Myocyte (in vitro differentiated cells): ENCODE measurements at regions not wholly inside any gene's neighbourhood (a gene's known extent, or its start where the extent isn't known, plus 50 kb on each side); places are given as distances from the start of the nearest gene placed in this dataset.
A peak's percentile ranks its signal among the peaks of the same experiment; 100 is the strongest.

Experiments used
- DNase-seq: peaks from one replicate; pipeline ENCODE4 v3.0.0-alpha.2; 2012; ENCODE audit warnings: low read depth

DNA sequence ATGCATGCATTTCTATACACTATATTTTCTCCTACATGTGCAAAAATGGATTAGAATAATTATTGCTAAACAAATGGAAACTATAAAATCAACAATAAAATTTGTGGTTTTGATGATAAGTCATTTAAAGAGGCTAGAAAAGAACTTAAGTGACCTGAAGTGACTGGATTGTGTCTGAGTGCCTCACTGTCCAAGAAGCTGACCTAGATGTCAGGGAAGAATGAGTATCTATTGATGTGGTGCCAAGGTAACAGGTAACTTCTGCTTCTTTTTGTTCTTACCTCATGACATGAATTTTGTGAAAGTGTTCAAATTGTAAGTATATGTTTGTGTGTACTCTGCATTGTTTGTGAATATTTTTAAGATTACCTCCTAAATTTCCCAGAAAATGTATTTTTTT lies 1623.9 kb upstream of the ACVR2A start:
- no peak for DNase-seq

DNA sequence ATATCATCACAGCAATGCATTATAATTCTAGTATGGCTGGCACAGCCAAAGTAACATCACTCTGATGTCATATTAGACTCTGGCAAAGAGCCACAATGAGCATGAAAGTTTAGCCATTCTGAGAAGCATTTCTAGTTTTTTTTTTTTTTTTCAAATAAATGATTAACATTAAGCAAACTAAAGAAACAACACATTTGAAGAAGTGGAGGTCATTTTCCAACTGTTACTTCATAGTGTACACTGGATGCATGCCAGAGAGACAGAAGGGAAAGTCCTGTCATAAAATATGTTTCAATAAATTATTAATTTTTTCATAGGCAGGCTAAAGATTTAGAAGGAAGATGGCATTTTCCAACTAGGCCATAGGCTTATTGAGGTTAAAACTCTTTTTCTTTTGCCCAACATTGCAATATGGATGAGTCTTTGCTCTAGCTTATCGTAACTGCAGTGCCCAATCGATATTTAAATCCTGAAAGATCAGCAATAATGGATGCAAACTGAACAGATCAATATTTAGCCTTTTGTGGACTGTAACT lies 1630.4 kb upstream of the ACVR2A start:
- DNase-seq = peak; percentile 8

DNA sequence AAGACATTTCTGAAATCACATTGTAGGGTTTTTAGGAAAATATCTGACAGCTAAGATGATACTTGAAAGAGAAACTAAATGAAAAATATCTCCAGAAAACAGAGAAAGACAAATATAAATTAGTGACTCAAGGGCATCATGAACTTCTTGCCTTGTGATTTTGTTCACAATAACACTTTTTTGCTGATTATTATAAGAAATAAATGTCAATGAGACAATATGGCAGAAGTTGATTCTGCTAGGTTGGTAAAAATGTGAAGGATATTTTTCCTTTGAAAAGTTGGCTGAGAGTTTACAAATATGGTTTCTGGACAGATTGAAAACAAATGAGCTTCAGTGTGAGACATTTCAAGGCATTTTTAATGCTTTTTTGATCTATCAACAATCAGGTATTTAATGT lies 1631.2 kb upstream of the ACVR2A start:
- no peak for DNase-seq

DNA sequence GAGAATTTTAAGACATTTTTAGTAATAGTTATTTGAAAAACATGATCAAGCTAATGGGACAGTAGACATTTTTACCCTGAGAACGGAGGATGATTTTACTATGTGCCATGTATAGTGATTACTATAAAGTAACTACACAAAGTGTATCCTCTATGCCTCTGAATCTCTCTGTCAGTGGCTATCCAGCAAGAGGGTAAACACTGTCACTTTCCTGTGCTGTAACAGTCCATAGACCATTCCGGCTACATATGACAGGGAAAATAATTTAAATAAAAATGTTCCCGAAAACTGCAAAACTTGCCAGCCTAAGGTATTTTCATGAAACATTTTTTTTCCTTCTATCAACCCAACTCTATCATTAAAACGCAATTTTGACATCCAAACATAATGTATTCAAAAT lies 1632.2 kb upstream of the ACVR2A start:
- no peak for DNase-seq

DNA sequence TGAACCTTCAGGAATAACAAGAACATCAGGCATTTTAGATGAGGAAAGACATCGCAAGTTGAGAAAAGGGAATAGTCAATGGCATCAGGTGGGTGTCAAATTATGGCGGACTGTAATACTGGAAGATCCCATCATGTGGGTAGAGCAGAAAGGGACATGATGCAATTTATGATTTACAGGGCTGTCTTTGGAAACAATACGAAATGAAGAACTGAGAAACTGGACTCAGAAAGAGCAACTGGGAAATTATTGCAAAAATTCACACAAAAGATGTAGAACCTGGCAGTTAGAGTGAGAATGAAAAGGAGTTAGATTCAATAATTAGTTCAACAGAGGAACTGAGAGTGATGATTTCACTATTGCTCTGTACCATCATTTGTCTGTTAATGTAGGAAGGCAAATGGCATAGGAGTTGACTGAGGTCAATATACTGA lies 1635.0 kb upstream of the ACVR2A start:
- DNase-seq = no peak

DNA sequence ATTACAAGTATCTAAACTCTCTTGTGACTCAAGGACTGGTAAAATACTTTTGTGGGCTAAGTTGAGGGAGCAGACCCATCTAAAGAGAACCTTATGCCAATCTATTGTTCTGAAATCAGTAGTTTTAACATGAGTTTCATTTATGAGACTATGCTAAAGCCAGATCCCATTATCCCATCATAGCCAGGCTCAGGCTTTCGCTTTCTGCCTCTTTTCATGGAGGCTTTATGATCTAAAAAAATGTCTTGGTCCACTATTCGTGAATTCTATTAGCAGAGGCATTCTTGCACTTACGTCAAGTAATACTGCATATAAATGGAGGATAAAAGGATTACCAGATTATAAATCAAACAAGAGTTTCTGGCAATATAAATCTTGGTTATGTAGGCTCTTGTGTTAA lies 1636.9 kb upstream of the ACVR2A start:
- no peak for DNase-seq

DNA sequence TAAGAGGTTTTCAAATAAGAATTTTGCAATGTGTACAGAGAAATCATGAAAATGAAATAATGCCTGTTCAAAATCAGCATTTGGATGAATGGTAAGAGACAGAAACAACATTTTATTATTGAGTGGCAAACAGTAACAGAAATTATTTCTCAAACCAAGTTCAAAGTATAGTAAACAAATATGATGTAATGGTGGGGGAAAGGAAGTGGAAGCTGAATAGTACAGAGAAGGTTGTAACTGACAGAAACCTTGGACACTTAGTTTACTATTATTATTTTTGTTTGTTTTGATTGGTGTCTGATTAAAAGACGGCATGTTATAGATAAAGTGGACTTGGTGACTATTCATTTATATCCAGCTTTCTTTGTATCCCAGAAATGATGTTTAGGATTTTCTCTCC lies 1637.4 kb upstream of the ACVR2A start:
- no peak for DNase-seq

DNA sequence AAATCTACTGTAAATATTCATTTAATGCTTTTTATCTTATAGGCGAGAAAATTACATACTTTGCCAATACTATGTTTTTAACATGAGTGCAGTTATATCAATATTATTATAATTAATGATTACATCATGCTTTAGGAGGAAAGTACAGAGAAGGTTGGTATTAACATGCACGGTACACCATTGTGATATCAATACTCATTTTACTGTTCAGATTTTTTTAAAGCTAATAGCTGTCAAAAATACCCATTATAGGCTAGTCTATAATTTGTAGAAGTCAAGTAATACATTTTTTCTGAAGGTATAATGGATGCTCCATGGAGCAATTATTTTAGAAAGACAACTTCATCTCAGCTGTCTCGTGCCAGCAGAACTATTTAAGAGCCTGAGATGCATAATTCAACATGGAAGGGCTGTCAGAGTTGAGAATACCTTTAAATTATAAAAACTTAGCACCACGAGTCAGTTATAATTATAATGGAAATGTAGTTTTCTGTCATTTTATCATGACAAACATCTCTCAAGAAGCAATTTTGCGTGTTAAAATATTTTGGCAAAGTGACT lies 1641.7 kb upstream of the ACVR2A start:
- no peak for DNase-seq

DNA sequence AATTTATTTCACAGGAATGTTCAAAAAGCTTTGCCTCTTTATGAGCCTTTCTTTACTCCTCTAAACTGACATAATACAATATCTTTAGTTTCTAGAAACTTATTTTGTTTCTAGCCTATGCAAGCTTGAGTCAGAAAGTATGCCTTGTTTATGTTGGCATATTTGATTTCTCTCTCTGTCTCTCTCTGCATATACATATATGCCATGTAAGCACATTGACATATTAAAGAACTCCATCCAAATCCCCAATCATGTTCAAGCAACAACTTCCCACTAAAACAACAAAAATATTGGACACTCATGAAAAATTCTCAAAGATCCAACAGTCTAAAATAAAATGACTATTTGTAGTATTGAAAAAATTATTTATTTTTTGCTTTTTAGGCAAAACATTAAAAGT lies 1651.2 kb upstream of the ACVR2A start:
- no peak for DNase-seq

DNA sequence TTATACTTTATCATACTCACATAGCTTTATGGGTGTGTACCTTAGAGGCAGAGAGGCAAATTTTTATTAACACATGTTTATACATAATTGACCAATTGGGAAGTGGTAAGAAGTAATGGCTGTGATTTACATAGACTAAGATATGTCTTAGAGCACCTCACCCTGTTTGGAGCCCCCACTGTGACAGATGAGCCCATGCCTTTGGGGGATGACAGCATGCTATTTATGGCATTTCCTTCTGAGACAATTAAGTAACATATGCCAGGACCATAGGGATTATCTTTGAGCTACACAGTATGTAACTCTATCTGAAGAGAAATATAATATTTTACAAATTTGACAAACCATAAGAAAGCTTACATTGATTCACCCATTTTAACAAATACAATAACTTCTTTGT lies 1655.3 kb upstream of the ACVR2A start:
- DNase-seq = no peak

DNA sequence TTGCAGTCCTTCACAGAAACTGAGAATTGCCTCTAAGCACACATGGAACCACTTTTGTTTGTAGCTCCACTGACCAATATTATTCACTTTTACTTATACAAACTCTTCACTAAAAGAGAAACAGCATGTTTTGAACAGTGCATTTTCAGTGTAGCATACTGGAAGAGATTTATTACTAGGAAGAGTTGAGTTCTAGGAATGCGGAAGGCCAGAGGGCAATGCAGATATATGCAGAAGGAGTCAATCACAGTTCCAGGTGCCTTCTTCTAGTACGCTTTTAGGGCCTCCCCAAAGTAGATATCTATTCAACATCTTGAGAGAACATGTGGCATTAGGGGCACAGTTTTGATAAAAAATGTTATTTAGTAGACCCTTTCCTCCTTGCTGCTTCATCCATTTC lies 1654.0 kb upstream of the ZEB2 start:
- no peak for DNase-seq

DNA sequence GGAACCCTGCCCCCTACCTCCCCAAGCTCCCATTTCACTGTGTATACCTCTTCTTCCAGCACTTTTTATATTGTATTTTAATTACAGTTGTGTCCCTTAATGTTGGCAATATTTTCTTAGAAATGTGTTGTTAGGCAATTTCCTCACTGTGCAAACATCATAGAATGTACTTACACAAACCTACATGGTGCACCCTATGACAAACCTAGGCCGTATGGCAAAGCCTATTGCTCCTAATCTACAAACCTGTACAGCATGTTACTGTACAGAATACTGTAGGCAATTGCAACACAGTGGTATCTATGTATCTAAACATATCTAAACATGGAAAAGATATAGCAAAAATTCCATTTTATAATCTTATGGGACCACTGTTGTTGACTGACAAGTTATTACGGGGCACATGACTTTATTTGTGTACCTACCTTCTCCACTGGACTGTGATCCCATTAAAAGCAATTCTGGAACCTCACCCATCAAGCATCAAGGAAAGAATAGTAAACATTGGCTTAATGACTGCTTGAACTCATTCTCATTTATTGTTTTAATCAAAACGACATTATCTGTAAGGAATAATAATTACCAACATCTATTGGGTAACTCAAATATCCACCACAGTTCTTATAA lies 1641.5 kb upstream of the ZEB2 start:
- no peak for DNase-seq

DNA sequence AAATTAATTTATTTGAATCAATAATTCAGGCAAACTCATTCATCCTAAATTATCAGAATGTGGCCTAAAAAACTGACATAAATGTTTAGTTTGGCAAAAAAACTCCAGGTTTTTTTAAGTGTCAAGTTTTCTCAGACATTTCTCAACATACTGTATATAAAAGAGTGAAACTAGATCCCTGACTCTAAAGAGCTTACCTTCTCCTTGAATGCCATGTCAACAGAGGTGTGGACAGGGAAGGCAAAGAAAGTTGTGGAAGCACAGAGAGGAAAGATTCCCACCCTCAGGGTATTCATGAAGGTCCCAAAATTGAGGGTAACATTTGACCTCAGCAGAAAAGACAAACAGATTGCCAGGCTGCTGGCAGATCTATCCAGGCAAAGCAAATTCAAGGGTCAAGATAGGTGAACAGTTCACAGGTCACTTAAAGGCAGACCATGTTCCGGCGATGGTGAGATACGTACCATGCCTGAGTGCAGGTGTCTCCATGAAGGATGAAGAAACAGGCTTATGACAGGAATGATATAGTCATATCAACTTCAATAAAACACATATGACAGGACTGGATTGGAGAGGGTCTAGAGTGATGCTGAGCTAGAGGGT lies 1638.3 kb upstream of the ZEB2 start:
- no peak for DNase-seq

DNA sequence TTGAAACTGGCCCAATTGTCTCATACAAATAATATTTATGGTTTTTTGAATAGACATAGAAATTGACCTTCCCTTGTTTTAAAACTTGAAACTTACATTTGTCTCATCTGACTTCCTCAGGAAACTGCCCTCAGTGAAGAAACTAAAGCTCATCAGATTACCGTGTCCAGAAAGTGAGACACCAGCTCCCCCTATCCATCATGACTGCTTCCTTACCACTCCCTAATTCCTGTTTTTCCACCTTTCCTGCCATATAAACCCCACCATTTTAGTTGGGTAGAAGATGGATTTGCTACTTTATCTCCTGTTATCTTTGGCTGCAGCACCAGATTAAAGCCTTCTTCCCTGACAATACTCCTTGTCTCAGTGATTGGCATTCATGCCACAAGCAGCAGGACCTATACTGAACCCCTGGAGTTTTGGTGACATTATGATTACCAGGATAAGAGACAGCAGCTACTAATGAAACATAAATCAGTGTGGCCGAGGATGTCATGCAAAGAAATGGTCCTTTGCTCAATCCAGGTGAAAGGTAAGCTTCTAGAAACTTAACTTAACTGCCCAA lies 1627.6 kb upstream of the ZEB2 start:
- DNase-seq = no peak

DNA sequence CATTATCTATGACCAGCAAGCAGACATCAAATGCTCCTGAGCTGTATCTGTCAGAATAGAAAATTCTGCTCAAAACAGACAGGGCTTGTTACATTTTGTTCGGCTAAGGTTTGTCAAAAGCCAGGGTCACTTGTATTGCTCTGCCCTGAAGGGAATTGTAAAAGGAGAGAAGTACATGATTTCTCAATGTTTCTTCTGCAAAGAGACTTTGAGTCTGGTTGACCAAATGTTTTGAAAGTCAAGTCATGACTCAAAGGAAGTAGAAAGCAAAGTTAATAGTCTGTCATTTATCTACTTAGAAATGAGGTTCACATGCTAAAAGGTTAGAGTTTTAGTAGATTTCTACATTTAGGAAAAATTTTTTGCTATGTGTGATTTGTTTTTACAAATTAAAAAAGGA lies 1624.1 kb upstream of the ZEB2 start:
- no peak for DNase-seq

DNA sequence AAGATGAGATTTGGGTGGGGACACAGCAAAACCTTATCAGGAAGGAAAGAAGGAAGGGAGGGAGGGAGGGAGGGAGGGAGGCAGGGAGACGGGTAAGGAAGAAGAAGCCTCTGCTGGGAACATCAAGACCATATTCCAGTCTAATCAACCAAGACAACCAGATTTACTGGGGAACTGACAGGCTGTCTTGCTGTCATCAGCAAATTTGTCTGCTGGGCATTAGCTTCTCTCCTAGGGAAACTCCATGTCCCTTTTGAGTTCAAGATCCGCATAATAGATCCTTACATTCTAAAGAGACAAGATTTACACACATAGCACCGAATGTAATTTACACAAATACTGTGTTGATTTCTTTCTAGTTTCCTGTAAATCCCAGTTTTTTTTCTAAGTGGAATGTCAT lies 1618.9 kb upstream of the ZEB2 start:
- no peak for DNase-seq

DNA sequence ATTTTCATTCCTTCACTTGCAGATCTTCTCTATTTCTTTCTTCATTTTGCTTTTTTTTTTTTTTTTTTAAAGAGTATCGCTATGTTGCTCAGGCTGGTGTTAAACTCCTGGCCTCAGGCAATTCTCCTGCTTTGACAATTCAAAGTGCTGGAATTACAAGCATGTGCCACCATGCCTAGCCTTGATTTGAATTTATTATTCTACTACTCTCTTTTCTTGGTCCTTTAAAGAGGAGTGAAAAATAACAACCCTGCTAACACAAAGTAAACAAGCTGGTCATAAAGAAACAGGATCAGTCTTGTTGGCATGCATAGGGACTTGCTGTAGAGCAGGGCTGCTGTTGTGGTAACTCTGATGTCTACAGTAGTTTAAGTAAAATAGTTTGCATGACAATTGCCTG lies 1615.3 kb upstream of the ZEB2 start:
- no peak for DNase-seq

DNA sequence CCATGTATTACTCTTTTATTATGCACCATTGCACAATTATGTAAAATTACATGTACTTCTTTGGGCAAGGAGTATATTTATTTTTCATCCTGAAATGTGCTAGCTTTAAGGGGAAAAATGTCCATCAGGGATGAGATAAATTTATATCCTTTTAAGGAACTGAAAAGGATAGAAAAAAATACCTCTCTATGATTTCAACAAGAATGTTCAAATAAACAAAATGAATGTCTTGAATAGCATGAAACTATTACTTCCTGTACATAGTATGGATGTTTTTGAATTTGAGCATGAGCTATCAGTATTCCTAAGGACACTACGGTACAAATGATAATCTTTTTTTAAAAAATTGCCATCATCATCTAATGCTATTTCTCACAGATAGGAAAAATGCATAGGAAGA lies 1611.9 kb upstream of the ZEB2 start:
- no peak for DNase-seq

DNA sequence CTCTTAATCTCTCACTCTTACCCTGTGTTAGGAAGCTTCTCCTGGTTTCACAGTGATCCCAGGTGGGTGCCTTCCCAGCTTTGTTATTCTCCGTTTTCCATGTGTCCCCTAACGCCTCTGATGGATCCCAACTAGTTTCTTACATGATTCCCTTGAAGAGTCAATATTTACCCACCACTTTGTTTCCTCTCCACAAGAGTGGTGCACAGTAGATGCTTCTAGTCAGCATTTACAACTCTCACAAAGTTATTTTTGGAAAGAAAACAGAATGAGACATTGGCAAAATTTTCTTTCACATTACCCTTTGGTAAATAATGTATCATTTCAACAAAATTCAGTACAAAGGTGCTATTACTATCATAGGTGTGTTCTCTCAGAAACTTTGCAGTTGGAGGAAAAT lies 1611.1 kb upstream of the ZEB2 start:
- no peak for DNase-seq

DNA sequence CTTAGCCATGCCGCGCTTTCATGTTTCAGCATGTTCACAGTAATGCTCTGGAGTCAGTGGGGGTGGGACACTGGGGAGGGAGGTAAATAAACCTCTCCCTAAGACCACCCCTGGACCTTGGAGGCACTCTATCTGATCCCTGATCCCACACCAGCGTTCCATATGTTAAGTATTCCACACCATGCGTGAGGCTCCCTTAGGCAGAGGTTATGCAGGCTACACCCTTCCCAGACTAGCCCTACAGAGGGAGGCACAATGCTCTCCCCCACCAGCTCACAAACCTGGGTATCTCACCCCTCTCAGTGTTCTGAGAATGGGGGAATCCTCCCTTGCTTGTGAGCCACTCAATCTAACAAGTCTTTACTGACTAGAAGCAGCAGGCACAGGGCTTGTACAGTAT lies 1610.4 kb upstream of the ZEB2 start:
- DNase-seq = no peak

DNA sequence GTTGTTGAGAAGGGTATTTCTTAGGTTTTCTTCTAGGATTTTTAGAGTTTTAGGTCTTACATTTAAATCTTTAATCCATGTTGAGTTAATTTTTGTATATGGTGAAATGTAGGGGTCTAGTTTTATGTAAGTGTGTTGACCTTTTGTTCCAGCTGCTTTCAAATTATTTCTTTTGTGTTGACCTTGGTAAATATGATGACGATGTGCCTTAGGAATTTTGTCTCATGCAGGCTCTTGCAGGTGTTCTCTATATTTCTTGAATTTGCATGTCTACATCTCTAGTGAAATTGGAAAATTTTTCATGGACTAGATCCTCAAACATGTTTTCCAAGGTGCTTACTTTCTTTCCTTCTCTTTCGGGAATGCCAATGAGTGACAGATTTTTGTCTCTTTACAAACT lies 1609.3 kb upstream of the ZEB2 start:
- DNase-seq = no peak

DNA sequence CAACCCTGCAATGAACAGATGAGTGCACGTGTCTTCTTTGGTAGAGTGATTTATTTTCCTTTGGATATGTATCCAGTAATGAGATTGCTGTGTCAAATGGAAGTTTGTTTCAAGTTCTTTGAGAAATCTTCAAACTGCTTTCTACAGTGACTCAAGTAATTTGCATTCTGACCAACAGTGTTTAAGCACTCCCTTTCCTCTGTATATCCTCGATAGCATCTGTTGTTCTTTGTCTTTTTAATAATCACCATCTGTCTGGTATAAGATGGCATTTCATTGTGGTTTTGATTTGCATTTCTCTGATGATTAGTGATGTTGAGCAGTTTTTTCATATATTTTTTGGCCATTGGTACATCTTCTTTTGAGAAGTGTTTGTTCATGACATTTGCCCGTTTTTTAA lies 1608.3 kb upstream of the ZEB2 start:
- DNase-seq = no peak

DNA sequence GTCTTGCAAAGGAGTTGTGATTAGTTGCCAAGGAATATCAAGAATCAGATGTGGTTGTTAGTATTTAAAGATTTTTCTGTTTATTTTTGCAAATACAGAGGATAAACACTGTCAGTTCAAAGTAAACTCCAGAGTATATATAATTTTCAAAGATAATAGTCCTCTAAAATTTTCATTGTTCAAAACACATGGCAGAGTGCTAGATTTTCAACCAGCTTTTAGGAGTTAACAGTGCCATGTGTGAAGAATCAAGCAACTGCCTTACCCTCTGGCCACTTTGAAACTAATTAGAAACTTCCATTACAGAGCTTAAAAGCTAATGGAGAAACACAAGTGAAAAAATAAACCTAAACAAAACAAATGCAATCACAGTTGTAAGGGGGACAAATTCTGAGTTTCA lies 1605.6 kb upstream of the ZEB2 start:
- no peak for DNase-seq
